ENCODE measurements at regions not wholly inside any gene's neighbourhood (a gene's known extent, or its start where the extent isn't known, plus 50 kb on each side); places are given as distances from the start of the nearest gene placed in this dataset.
"Not testable (repeated sequence)": the region's sequence is repeated elsewhere in the genome, so short reads cannot be mapped to it uniquely, and the experiment has no call there.

GRCh38 chr10:34957531-34957930 lies 132.6 kb downstream of the CUL2 start:
- no peak overlapping the region for H3K27ac ChIP-seq
- TF ChIP-seq CTCF (conservative IDR thresholded peaks at IDR 0.05) (no peak), ZFX (IDR thresholded peaks at IDR 0.05) (no peak)

GRCh38 chr10:34956756-34957155 lies 133.4 kb downstream of the CUL2 start:
- TF ChIP-seq CTCF (conservative IDR thresholded peaks at IDR 0.05) (no peak), ZFX (IDR thresholded peaks at IDR 0.05) (no peak)
- H3K27ac ChIP-seq, result no peak overlapping the region

- TF ChIP-seq ZFX (IDR thresholded peaks at IDR 0.05), result no peak
- no peak for TF ChIP-seq CTCF (conservative IDR thresholded peaks at IDR 0.05)
- peak overlapping the region; percentile 62 for H3K27ac ChIP-seq
These were observed 134.8 kb downstream of the CUL2 start for GRCh38 chr10:34955391-34955790.

- peak overlapping the region; percentile 62 for H3K27ac ChIP-seq
- no peak for TF ChIP-seq ZFX (IDR thresholded peaks at IDR 0.05)
- TF ChIP-seq CTCF (conservative IDR thresholded peaks at IDR 0.05), result no peak
These were observed 136.0 kb downstream of the CUL2 start for GRCh38 chr10:34954142-34954541.

GRCh38 chr10:34951263-34951887 lies 136.3 kb upstream of the PARD3 start:
- H3K27ac ChIP-seq, result not testable (repeated sequence)

GRCh38 chr10:34945951-34946522 lies 130.9 kb upstream of the PARD3 start:
- not testable (repeated sequence) for H3K27ac ChIP-seq

- H3K27ac ChIP-seq, result no peak overlapping the region
- TF ChIP-seq CTCF (conservative IDR thresholded peaks at IDR 0.05), result no peak
- TF ChIP-seq ZFX (IDR thresholded peaks at IDR 0.05), result no peak
These were observed 126.6 kb upstream of the PARD3 start for GRCh38 chr10:34941471-34942357.

GRCh38 chr10:34940436-34940835 lies 125.3 kb upstream of the PARD3 start:
- TF ChIP-seq CTCF (conservative IDR thresholded peaks at IDR 0.05) (no peak), ZFX (IDR thresholded peaks at IDR 0.05) (no peak)
- H3K27ac ChIP-seq, result no peak overlapping the region

Data from C4-2B (cell line).